ENCODE measurements at regions not wholly inside any gene's neighbourhood (a gene's known extent, or its start where the extent isn't known, plus 50 kb on each side); places are given as distances from the start of the nearest gene placed in this dataset.
"Not testable (repeated sequence)": the region's sequence is repeated elsewhere in the genome, so short reads cannot be mapped to it uniquely, and the experiment has no call there.

DNA sequence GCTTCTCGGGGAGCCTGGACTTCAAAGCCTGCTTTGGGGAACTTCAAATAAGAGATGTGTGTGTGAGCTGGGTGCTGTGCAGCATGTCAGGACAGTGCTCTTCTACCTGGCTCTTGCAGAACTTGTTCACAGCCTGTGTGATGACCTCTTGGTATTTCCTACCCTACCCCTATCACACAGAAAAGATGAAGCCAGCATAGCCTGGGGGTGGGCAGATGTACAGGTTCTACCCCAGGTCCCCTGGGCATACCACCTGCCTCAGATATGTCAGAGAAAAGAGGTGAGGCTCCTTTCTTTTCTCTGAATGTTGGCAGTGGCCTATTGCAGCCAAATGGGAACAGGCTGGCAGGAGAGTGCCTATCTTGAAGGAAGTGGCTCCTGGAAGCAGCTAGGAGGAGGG is 111.7 kb upstream of the ALG10B start:
- H3K27ac ChIP-seq, result no peak overlapping the region
- WGBS, 4 donors, result 75 to 86% (median 77%) methylated on average over 1 of the region's 1 CpG
- intact Hi-C loops (cut with DNase I), result no loop called here
- no peaks in the 10 kb centered on the region for H3K9me3 ChIP-seq
- no peaks in the 10 kb centered on the region for H3K36me3 ChIP-seq
- H3K4me3 ChIP-seq, result no peak overlapping the region
- ATAC-seq, result no peak
- H3K27me3 ChIP-seq, result no peaks in the 10 kb centered on the region
- H3K4me1 ChIP-seq, result no peaks in the 10 kb centered on the region
- TF ChIP-seq, protein P1, sequence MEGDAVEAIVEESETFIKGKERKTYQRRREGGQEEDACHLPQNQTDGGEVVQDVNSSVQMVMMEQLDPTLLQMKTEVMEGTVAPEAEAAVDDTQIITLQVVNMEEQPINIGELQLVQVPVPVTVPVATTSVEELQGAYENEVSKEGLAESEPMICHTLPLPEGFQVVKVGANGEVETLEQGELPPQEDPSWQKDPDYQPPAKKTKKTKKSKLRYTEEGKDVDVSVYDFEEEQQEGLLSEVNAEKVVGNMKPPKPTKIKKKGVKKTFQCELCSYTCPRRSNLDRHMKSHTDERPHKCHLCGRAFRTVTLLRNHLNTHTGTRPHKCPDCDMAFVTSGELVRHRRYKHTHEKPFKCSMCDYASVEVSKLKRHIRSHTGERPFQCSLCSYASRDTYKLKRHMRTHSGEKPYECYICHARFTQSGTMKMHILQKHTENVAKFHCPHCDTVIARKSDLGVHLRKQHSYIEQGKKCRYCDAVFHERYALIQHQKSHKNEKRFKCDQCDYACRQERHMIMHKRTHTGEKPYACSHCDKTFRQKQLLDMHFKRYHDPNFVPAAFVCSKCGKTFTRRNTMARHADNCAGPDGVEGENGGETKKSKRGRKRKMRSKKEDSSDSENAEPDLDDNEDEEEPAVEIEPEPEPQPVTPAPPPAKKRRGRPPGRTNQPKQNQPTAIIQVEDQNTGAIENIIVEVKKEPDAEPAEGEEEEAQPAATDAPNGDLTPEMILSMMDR (IDR thresholded peaks at IDR 0.05), result no peak
- no peak for TF ChIP-seq POLR2A (IDR thresholded peaks at IDR 0.05)
- no peak for DNase-seq

DNA sequence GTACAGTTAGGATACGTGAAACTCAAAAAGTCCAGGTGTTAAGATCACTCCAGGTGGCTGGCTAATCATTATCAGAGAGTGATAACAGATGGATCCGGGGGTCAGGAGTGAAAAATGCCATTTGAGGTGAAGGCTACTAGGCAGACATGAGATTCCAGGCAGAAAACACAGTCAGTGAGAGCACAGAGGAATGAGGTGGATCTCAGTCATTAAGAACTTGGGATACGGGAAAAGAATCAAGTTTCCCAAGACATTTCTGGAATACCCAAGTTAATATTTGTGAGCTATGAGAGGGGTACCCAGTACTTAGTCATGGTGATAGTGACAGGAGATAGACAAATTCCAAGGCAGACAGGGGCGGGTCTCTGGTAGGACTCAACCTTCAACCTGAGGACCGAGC is 94.6 kb upstream of the ALG10B start:
- Histone ChIP-seq H3K4me3 (no peak overlapping the region), H3K27me3 (no peaks in the 10 kb centered on the region), H3K9me3 (no peaks in the 10 kb centered on the region), H3K27ac (no peak overlapping the region), H3K36me3 (no peaks in the 10 kb centered on the region), H3K4me1 (no peaks in the 10 kb centered on the region)
- TF ChIP-seq POLR2A (IDR thresholded peaks at IDR 0.05), result no peak
- TF ChIP-seq, protein P1 (IDR thresholded peaks at IDR 0.05), result no peak
- WGBS, 4 donors, result 54 to 61% (median 60%) methylated on average over 5 of the region's 5 CpGs
- DNase-seq (no peak), ATAC-seq (no peak)
- intact Hi-C loops (cut with DNase I), result no loop called here

DNA sequence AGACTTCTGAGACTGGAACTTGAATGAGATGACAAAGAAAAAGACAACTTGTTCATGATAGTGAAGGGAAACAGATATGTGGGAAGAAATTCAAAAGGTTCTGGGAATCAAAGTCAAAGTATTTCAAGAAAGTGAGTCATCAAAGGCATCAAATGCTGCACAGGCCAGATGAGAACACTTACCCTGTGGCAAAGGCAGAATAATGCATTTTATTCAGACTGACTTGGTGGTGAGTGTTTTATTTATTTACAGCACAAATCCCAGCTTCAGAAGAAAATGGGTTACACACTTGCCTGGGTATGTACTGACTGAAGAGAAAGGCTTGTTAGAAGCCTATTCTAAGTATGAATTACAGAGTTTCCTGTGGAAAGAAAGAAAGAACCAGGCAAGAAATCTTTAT is 78.2 kb upstream of the ALG10B start:
- H3K27me3 ChIP-seq; ATAC-seq; H3K4me1 ChIP-seq; H3K27ac ChIP-seq; H3K36me3 ChIP-seq; H3K4me3 ChIP-seq; intact Hi-C loops (cut with DNase I); DNase-seq; H3K9me3 ChIP-seq: not testable (repeated sequence)

DNA sequence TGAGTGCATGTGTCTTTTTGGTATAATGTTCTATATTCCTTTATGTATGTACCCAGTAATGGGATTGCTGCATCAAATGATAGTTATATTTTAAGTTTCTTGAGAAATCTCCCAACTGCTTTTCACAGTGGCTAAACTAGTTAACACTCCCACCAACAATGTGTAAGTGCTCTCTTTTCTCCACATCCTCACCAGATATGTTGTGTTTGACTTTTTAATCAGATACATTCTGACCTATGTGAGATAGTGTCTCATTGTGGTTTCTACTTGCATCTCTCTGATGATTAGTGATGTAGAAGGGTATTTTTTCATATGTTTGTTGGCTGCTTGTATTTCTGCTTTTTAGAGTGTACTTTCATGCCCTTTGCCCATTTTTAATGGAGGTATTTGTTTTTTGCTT is 62.8 kb upstream of the ALG10B start:
- Histone ChIP-seq H3K4me1 (no peaks in the 10 kb centered on the region), H3K27ac (no peak overlapping the region)

DNA sequence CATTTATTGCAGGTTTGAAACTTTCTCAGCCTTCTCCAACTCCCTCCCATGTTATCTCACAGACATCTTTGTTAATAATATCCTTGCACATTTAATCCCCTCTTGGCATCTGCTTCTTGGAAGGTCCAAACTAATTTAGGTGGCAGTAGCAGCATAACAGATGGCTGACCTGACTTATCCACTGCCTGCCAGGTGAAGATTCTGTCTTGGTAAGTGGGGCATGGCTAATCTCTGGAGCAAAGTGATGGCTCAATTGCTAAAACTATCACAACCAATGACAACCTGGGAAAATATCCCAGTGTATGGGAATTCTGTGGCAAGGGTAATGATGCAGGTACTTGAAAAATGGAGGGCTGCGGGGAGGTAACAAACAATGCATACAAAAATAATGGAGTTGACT is 58.2 kb upstream of the ALG10B start:
- DNase-seq (no peak), ATAC-seq (no peak)
- H3K9me3 ChIP-seq, result peaks cover 0 to 11% (median 0%) of the 10 kb centered on the region in 12 donors
- no peak for TF ChIP-seq POLR2A (IDR thresholded peaks at IDR 0.05)
- TF ChIP-seq, protein P1 (IDR thresholded peaks at IDR 0.05), result no peak
- 65 to 79% (median 68%) methylated on average over 1 of the region's 1 CpG for WGBS, 4 donors
- intact Hi-C loops (cut with DNase I), result no loop called here
- H3K4me1 ChIP-seq, result no peaks in the 10 kb centered on the region
- H3K4me3 ChIP-seq, result no peak overlapping the region
- H3K27me3 ChIP-seq, result no peaks in the 10 kb centered on the region
- H3K36me3 ChIP-seq, result no peaks in the 10 kb centered on the region
- H3K27ac ChIP-seq, result no peak overlapping the region

More for the DNA sequence above, 62.8 kb upstream of the ALG10B start:
- Histone ChIP-seq H3K4me3 (no peak overlapping the region), H3K36me3 (no peaks in the 10 kb centered on the region), H3K9me3 (peaks cover 0 to 7% (median 0%) of the 10 kb centered on the region in 12 donors), H3K27me3 (no peaks in the 10 kb centered on the region)
- TF ChIP-seq, protein P1 (IDR thresholded peaks at IDR 0.05), result no peak
- no peak for TF ChIP-seq POLR2A (IDR thresholded peaks at IDR 0.05)
- intact Hi-C loops (cut with DNase I), result no loop called here
- DNase-seq, result no peak
- no peak for ATAC-seq

Data from heart left ventricle (tissue), 16 donors.